ENCODE measurements at regions not wholly inside any gene's neighbourhood (a gene's known extent, or its start where the extent isn't known, plus 50 kb on each side); places are given as distances from the start of the nearest gene placed in this dataset.

GRCh38 chr18:60656553-60656952 lies 284.0 kb upstream of the MC4R start:
- Histone ChIP-seq H3K4me2 (ENCODE audit: insufficient read depth in 1 of 2, low read depth in 2 of 2, low read length in 2 of 2) (no peak overlapping the region), H2BK15ac (ENCODE audit: low read length) (no peak overlapping the region), H3K23me2 (ENCODE audit: low read depth, low read length) (no peaks in the 10 kb centered on the region), H2AFZ (ENCODE audit: low read length) (no peak overlapping the region), H3K79me2 (ENCODE audit: control insufficient read depth in 1 of 2, insufficient read depth in 2 of 2, low read length in 2 of 2) (no peaks in the 10 kb centered on the region), H3K9ac (replicated peaks in 1 of 4; ENCODE audit: extremely low read depth in 1 of 4, low read depth in 3 of 4, low read length in 3 of 4) (no peak overlapping the region), H3K4ac (replicated peaks; ENCODE audit: insufficient read length, low read depth, low read length) (no peak overlapping the region), H2AK5ac (ENCODE audit: low read depth, low read length) (no peak overlapping the region), H2BK5ac (ENCODE audit: low read depth, low read length) (no peak overlapping the region), H3K56ac (replicated peaks; ENCODE audit: insufficient read length, low read depth, low read length) (no peak overlapping the region), H3K36me3 (ENCODE audit: control insufficient read depth in 2 of 4, insufficient read depth in 4 of 4, low read length in 3 of 4) (no peaks in the 10 kb centered on the region), H3K4me3 (ENCODE audit: extremely low read depth in 1 of 4, insufficient read depth in 2 of 4, low read depth in 3 of 4, low read length in 4 of 4) (no peak overlapping the region), H3K27ac (ENCODE audit: low read depth, low read length) (no peak overlapping the region), H4K20me1 (replicated peaks in 1 of 2; ENCODE audit: control insufficient read depth in 1 of 2, insufficient read depth in 2 of 2, low read length in 2 of 2) (no peaks in the 10 kb centered on the region), H3K4me1 (replicated peaks in 1 of 4; ENCODE audit: control insufficient read depth in 3 of 4, insufficient read depth in 4 of 4, low read length in 3 of 4) (no peaks in the 10 kb centered on the region), H3K27me3 (replicated peaks in 1 of 4; ENCODE audit: control insufficient read depth in 3 of 4, extremely low read depth in 1 of 4, insufficient read depth in 3 of 4, low read length in 3 of 4) (no peaks in the 10 kb centered on the region), H4K8ac (ENCODE audit: extremely low read depth, insufficient read depth, low read length) (no peak overlapping the region; the same call in 1 of the 2 replicates), H3K79me1 (ENCODE audit: low read depth, low read length) (no peaks in the 10 kb centered on the region), H3K9me3 (ENCODE audit: insufficient read depth in 2 of 2, low read depth in 1 of 2, low read length in 1 of 2) (no peaks in the 10 kb centered on the region), H4K5ac (ENCODE audit: insufficient read length, low read depth, low read length) (no peak overlapping the region), H2BK12ac (ENCODE audit: low read depth, low read length) (no peak overlapping the region), H3K18ac (ENCODE audit: extremely low read depth, low read length) (no peak overlapping the region), H2BK20ac (ENCODE audit: low read length) (no peak overlapping the region), H4K91ac (replicated peaks; ENCODE audit: insufficient read length, low read length) (no peak overlapping the region), H3K23ac (ENCODE audit: insufficient read length) (no peak overlapping the region), H3K14ac (ENCODE audit: insufficient read length) (no peak overlapping the region), H2BK120ac (replicated peaks; ENCODE audit: low read depth, low read length) (no peak overlapping the region)
- DNase-seq (ENCODE audit: low read depth in 1 of 2, low spot score in 2 of 2) (no peak), FAIRE-seq (no peak)
- WGBS, 2 experiments (ENCODE audit: extremely low coverage in 1 of 2, insufficient coverage in 1 of 2, insufficient read length in 1 of 2, insufficient replicate concordance in 2 of 2, low coverage in 1 of 2, low lambda C conversion rate in 2 of 2, missing lambda C conversion rate in 1 of 2) = 95% methylated on average over 4 of the region's 4 CpGs; no CpG with 5 or more reads in 1 of the 2 experiments
- ChIA-PET CTCF (ENCODE audit: partially characterized antibody) (no interaction called here), POLR2A (ENCODE audit: partially characterized antibody) (no interaction called here)
- TF ChIP-seq CHD1 (IDR thresholded peaks at IDR 0.05; ENCODE audit: low read depth, low read length) = no peak
- TF ChIP-seq SUZ12 (IDR thresholded peaks at IDR 0.05; ENCODE audit: low read length) = no peak
- TF ChIP-seq GTF2F1 (IDR thresholded peaks at IDR 0.05; ENCODE audit: borderline replicate concordance, low read depth, low read length) = no peak
- no peak for TF ChIP-seq EP300 (IDR thresholded peaks at IDR 0.05; ENCODE audit: borderline replicate concordance in 1 of 2, low read depth in 2 of 2, low read length in 2 of 2)
- no peak for TF ChIP-seq GABPA (IDR thresholded peaks at IDR 0.05; ENCODE audit: borderline replicate concordance, insufficient read depth, low read length)
- no peak for TF ChIP-seq RBBP5 (IDR thresholded peaks at IDR 0.05; ENCODE audit: borderline replicate concordance, low read depth, low read length)
- TF ChIP-seq TAF1 (IDR thresholded peaks at IDR 0.05; ENCODE audit: low read depth, low read length) = no peak
- no peak for TF ChIP-seq CTBP2 (IDR thresholded peaks at IDR 0.05; ENCODE audit: borderline replicate concordance, insufficient read depth, insufficient read length, low read length)
- TF ChIP-seq POU5F1 (IDR thresholded peaks at IDR 0.05; ENCODE audit: low read depth, low read length) = no peak
- TF ChIP-seq RAD21 (IDR thresholded peaks at IDR 0.05 in 1 of 2, conservative IDR thresholded peaks at IDR 0.05 in 1 of 2; ENCODE audit: low read depth in 2 of 2, low read length in 2 of 2) = no peak
- no peak for TF ChIP-seq SP2 (IDR thresholded peaks at IDR 0.05; ENCODE audit: low read length)
- no peak for TF ChIP-seq FOSL1 (IDR thresholded peaks at IDR 0.05; ENCODE audit: insufficient read depth, low read depth, low read length)
- TF ChIP-seq ATF3 (IDR thresholded peaks at IDR 0.05; ENCODE audit: insufficient read depth, low read depth, low read length) = no peak

All from H1 (cell line).